Erythroblast (primary cell): ENCODE measurements at regions not wholly inside any gene's neighbourhood (a gene's known extent, or its start where the extent isn't known, plus 50 kb on each side); places are given as distances from the start of the nearest gene placed in this dataset.
A peak's percentile ranks its signal among the peaks of the same experiment; 100 is the strongest.

Experiments used
- DNase-seq, 2 experiments: peaks; one replicate each; lab custom pipeline; 2025; lab: John Stamatoyannopoulos, UW
- GATA1 ChIP-seq: IDR thresholded peaks from 2 replicates; pipeline ENCODE4 v1.6.1; 2011; ENCODE audit warnings: low read depth, mild to moderate bottlenecking, control low read depth, low read length, moderate library complexity
- POLR2A ChIP-seq: IDR thresholded peaks from 2 replicates; pipeline ENCODE4 v1.6.1; 2011; ENCODE audit warnings: mild to moderate bottlenecking, low read length

DNA sequence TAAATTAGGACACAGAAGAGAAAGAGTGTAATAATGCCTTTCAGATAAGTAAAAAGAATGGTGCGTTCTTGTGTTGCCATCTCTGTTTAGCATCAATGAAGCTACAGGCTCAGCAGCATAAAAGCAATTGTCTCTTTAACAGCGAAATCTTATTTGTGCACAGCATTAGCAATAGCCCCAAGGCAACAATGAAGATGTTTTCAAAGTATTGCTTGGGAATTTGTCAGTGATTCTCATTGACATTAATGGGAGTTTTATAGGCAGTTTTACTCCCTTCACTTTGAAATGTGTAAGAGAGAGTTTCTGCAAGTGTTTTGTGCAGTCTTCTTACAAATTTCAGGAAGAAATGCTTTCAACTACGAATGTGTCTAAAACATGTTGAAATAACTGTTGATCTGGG, 633.0 kb downstream of the TLL1 start:
- TF ChIP-seq POLR2A (no peak), GATA1 (no peak)
- no peak for DNase-seq

DNA sequence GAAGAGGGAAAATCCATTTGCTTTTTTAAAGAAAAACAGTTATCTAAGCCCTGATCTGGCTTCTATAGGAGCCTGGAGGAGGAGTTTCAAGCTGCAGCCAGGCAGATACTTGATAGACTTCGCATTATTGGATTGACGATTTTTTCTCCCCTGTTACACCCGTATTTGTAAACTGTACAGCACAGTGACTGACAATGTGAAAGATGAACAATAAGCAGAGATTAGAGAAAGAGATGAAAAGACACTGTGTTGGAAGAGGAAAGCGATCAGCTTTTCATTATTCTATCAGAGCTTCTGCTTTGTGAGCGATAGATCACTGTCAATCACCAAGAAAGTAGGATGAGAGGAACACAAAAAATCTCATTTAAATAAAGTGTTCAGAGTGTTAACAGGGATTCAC, 639.2 kb downstream of the TLL1 start:
- TF ChIP-seq GATA1 (no peak), POLR2A (no peak)
- DNase-seq: no peak

- DNase-seq: no peak
- TF ChIP-seq POLR2A (no peak), GATA1 (no peak)
Observed at GRCh38 chr4:166518315-166518714, 645.3 kb downstream of the TLL1 start.

GRCh38 chr4:166518776-166519175, 645.7 kb downstream of the TLL1 start:
- TF ChIP-seq POLR2A: no peak
- no peak for DNase-seq

DNA sequence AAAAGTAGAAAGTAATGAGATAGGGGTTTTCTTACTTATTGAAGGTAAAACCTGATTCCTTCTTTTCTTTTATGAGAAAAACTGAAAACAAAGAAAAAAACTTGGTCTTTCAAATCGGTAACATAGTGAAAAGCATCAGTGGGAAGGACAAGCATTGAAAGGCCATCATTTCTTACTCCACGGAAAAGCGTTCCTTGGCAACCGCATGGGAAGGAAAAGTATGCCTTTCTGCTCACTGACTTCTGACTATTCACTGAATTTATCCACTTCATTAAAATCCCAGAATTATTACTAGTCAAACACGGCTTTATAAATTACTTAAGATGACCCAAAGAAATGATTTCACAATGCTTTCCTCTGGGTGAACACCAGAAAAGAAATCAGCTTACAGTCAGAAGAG, 646.7 kb downstream of the TLL1 start:
- no peak for TF ChIP-seq GATA1
- no peak for TF ChIP-seq POLR2A
- DNase-seq: no peak

DNA sequence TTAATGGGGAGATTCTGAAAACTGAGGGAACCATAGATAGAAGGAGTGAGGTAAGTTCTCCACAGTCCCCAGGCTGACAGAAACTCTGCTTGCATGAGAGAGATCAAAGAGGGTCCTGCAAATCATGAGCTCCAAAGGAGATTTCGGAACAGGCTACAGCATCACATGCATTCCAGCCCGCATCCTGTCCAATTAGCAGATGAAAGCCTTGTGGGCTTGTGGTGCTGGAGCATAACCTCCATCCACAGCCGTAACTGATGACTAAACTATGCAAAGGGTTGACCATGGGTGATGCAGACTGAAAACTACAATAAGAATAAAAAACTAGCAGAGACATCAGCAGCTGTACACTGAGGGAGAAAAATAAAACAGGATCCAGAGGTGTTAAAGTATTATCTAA, 654.5 kb downstream of the TLL1 start:
- DNase-seq: no peak
- TF ChIP-seq GATA1: no peak
- no peak for TF ChIP-seq POLR2A

DNA sequence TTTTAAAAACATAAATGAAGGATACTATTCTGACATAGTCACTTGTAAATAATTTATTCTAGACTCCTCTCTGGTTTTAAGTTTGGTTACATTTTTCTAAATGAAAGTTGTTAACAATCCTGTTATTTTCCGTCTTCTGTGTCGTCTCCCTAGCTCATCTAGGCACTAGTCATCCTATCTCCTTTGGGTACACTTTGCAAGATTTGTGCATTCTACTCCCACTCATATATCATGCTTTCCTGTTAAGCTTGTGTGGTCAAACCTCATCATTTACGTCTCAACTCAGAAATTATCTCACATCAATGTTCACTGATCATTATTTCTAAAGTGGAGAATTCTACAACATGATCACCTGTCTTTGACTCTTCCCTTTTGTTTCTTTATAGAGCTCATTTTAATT, 658.7 kb downstream of the TLL1 start:
- TF ChIP-seq GATA1 (no peak), POLR2A (no peak)
- DNase-seq: no peak

DNA sequence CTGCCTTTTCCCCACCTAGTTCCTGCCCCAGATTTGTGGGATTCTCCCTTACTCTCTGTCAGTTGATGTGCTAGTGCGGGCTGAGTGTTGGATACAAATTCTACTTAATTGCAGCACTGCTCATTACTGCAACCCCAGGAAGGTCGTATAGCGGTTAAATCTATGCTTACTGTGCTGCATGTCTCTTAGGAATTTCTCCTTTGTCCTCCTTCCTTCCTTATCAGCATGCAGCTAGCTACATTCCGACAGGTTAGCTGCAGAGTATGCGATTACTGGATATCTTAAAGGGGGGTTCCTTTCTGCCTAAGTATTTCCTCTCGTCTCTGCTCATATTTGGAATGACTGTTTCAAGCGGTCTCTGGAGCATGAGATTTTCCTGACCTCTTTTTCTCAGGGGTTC, 662.8 kb downstream of the TLL1 start:
- no peak for DNase-seq
- TF ChIP-seq GATA1: no peak
- TF ChIP-seq POLR2A: no peak

DNA sequence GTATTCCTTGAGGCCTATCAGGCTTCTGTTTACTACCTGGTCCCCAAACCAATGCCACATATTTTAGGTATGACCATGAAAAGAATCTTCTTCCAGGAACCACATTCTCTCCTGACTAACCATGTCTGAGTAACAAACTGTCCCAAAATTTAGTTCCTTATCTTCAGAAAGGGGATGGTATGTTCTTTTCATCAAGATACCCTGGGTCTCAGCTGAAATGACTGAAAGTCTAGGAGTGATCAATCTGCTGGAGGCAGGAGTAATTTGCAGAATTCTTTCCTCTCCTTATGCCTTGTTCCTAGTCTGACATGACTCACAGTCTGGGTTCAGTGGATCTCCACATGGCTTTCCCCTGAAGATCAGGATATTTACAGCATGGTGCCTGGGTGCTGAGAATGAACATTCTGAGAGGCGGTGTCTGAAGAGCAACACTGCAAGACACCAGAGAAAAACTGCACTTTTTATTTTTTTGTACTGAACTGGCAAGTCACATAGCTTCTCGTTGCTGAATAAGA, 665.5 kb downstream of the TLL1 start:
- DNase-seq: no peak
- no peak for TF ChIP-seq GATA1
- TF ChIP-seq POLR2A: no peak

DNA sequence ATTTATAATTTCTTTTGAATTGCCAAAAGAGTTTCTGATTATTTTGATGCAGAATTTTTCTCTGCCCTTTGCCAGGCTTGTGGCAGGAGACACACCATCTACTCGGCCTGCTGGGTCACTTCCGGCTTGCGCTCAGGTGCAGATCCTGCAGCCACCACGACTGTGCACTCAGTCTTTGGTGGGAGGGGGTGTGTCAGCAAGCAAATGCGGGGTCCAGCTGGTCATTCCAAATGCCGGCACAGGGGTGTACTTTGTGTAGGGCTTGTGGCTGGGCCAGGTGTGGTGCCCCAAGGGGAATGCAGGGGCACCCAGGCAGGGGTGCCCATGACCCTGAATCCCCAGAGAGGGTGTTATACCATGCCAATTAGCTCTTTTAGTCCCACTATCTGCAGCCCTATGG, 673.0 kb downstream of the TLL1 start:
- DNase-seq: no peak
- TF ChIP-seq POLR2A: no peak
- TF ChIP-seq GATA1: no peak

DNA sequence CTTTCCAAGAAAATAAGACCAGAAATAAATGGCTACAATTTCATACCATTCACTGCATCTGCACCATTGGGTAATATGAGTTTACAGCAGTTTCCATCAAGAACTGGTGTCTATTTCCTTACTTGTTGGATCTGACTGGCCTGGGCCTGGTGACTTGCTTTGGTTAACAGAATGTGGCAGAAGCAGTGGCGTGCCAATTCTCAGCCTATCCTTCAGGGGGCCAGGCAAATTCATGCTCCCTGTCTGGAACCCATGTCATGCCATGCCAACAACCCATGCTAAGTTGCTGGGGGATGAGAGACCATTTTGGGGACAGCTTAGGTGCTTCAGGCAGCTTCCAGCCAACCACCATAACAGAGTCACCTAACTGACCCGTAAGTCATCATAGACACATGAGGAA, 656.7 kb downstream of the SPOCK3 start:
- TF ChIP-seq POLR2A: no peak
- TF ChIP-seq GATA1: no peak
- DNase-seq: no peak

DNA sequence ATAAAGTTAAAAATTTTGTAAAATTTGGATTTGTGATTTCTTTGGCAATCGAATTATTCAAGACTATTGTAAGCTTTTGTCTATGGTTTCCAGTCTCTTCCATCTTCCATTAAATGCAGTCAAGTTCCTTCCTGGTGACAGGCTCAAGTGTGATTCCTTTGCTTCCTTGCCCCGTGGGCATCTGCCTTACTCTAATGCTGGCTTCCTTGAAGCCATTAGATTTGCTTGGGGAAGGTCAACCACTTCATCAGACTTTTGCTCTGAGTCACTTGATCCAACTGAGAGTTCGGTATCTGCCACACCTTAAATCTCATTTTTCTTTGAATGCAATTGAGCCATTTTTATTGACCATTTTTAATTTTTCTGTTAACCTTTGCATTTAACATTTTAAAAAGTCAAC, 648.8 kb downstream of the SPOCK3 start:
- TF ChIP-seq POLR2A (no peak), GATA1 (no peak)

DNA sequence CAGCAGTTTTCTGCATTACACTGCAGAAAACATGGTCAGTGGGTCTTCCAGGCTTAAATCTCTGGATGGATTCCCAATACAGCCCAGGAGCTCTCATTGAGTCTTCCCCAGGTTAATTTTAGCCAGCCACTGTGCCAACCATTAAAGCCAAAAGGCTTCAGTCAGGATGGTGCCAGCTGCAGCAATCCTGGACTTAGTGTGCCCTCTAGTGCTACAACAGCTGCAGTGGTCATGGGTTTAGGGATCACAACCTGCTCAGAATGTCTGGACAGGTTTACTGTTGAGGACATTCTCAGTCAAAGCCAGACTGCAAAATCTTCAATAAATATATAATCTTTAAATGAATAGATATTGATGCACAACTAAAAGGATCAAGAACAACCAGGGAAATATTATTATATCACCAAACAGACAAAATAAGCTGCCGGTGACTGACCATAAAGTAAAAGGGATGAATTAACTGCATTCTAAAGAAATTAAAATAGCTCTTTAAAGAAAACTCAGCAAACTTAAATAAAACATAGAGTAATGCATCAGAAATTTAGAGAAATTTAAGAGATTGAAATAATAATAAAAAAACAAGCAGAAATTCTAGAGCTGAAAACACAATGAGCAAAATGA, 639.9 kb downstream of the SPOCK3 start:
- peak; percentile 1 to 3 for DNase-seq
- TF ChIP-seq POLR2A (no peak), GATA1 (no peak)

More for the DNA sequence above, 648.8 kb downstream of the SPOCK3 start:
- DNase-seq: no peak

- no peak for DNase-seq
- TF ChIP-seq GATA1 (no peak), POLR2A (no peak)
Observed at GRCh38 chr4:166600264-166600663, 634.0 kb downstream of the SPOCK3 start.

GRCh38 chr4:166602068-166602467, 632.2 kb downstream of the SPOCK3 start:
- no peak for DNase-seq
- TF ChIP-seq GATA1: no peak
